Osteoblast (primary cell): ENCODE measurements at regions not wholly inside any gene's neighbourhood (a gene's known extent, or its start where the extent isn't known, plus 50 kb on each side); places are given as distances from the start of the nearest gene placed in this dataset.

Source experiments
- DNase-seq: peaks from one replicate; pipeline ENCODE4 v3.0.0; 2011; ENCODE audit warnings: low spot score, mixed read lengths; ENCODE audit not compliant: insufficient read length; ENCODE audit errors: missing footprints
- H2AFZ ChIP-seq: 2 replicates; pipeline ENCODE4 v1.6.0; 2011; ENCODE audit warnings: mild to moderate bottlenecking, low read length
- H3K27ac ChIP-seq: 2 replicates; pipeline ENCODE4 v1.5.1; 2011; ENCODE audit warnings: mild to moderate bottlenecking, low read depth, low read length, moderate library complexity
- H3K27me3 ChIP-seq: 2 replicates; pipeline ENCODE4 v1.6.0; 2012; ENCODE audit warnings: mild to moderate bottlenecking, control low read depth, inconsistent platforms, low read length, moderate library complexity; ENCODE audit not compliant: insufficient read depth
- H3K36me3 ChIP-seq: 2 replicates; pipeline ENCODE4 v1.5.1; 2011; ENCODE audit warnings: mild to moderate bottlenecking, low read length, control low read depth, moderate library complexity; ENCODE audit not compliant: insufficient read depth
- H3K4me1 ChIP-seq: 2 replicates; pipeline ENCODE4 v1.5.1; 2011; ENCODE audit warnings: mild to moderate bottlenecking, low read length, control low read depth, moderate library complexity; ENCODE audit not compliant: insufficient read depth
- H3K4me2 ChIP-seq: 2 replicates; pipeline ENCODE4 v1.6.0; 2011; ENCODE audit warnings: mild to moderate bottlenecking, low read length; ENCODE audit not compliant: insufficient read depth
- H3K4me3 ChIP-seq: fragments of 200-600 bp; sonication (generic); 3 replicates; pipeline ENCODE4 v1.5.1; 2012; ENCODE audit warnings: mild to moderate bottlenecking, low read length, inconsistent platforms; ENCODE audit not compliant: insufficient read depth
- H3K79me2 ChIP-seq: 2 replicates; pipeline ENCODE4 v1.6.0; 2012; ENCODE audit warnings: mild to moderate bottlenecking, low read length, control low read depth, inconsistent platforms; ENCODE audit not compliant: insufficient read depth
- H3K9me3 ChIP-seq: 2 replicates; pipeline ENCODE4 v1.5.1; 2011; ENCODE audit warnings: low read depth, low read length, control low read depth
- H4K20me1 ChIP-seq: 2 replicates; pipeline ENCODE4 v1.6.0; 2012; ENCODE audit warnings: mild to moderate bottlenecking, low read length, control low read depth; ENCODE audit not compliant: insufficient read depth
- CTCF ChIP-seq: IDR thresholded peaks from 2 replicates; pipeline ENCODE4 v1.5.1; 2011; ENCODE audit warnings: mild to moderate bottlenecking, low read depth, low read length, moderate library complexity; ENCODE audit errors: extremely low read depth

GRCh38 chr6:114718186-114718585 lies 375.4 kb upstream of the HS3ST5 start:
- Histone ChIP-seq H3K36me3 (no peaks in the 10 kb centered on the region), H3K27ac (no peak overlapping the region), H3K4me1 (no peaks in the 10 kb centered on the region), H2AFZ (no peak overlapping the region), H3K27me3 (no peaks in the 10 kb centered on the region), H3K9me3 (no peaks in the 10 kb centered on the region), H3K4me2 (no peak overlapping the region), H3K79me2 (no peaks in the 10 kb centered on the region), H3K4me3 (no peak overlapping the region), H4K20me1 (no peaks in the 10 kb centered on the region)
- no peak for DNase-seq
- TF ChIP-seq CTCF = no peak

- DNase-seq = no peak
- H3K36me3 ChIP-seq = no peaks in the 10 kb centered on the region
- no peaks in the 10 kb centered on the region for H3K27me3 ChIP-seq
Observed at GRCh38 chr6:114714836-114715507, 372.1 kb upstream of the HS3ST5 start.

GRCh38 chr6:114713690-114714089 lies 370.9 kb upstream of the HS3ST5 start:
- no peaks in the 10 kb centered on the region for H3K27me3 ChIP-seq
- no peak overlapping the region for H2AFZ ChIP-seq
- no peaks in the 10 kb centered on the region for H3K9me3 ChIP-seq
- H3K27ac ChIP-seq = no peak overlapping the region
- H3K4me2 ChIP-seq = no peak overlapping the region
- no peaks in the 10 kb centered on the region for H3K36me3 ChIP-seq
- H3K79me2 ChIP-seq = no peaks in the 10 kb centered on the region
- H4K20me1 ChIP-seq = no peaks in the 10 kb centered on the region
- TF ChIP-seq CTCF = no peak
- H3K4me1 ChIP-seq = no peaks in the 10 kb centered on the region
- no peak for DNase-seq
- no peak overlapping the region for H3K4me3 ChIP-seq

More at GRCh38 chr6:114714836-114715507, 372.1 kb upstream of the HS3ST5 start:
- no peak for TF ChIP-seq CTCF
- Histone ChIP-seq H3K9me3 (no peaks in the 10 kb centered on the region), H3K79me2 (no peaks in the 10 kb centered on the region), H4K20me1 (no peaks in the 10 kb centered on the region), H2AFZ (no peak overlapping the region), H3K4me1 (no peaks in the 10 kb centered on the region), H3K4me2 (no peak overlapping the region), H3K4me3 (no peak overlapping the region), H3K27ac (no peak overlapping the region)

DNA sequence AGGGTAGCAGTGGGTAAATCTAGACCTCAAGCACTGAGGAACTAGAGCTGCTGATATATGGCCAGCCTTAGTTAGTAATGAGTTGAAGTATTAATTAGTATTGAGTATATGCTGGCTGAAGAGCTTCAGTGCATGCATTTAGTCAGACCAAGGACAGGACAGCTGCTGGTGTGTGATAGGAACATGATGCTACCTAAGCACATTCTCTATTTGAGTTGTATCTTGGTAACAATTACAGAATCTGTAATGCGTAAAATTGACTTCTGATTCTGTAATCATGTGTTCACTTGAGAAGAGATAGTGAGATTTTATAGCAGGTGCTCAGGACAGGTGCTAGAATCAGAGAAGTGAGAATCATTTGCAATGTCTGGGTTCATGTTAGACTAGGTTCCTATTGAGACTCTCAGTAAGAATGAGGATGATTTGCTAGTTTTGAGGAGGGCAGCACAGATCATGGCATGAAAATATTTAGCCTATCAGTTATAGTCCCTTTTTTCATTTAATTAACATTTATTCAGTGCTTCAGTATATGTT lies 369.4 kb upstream of the HS3ST5 start:
- Histone ChIP-seq H3K4me1 (no peaks in the 10 kb centered on the region), H3K9me3 (no peaks in the 10 kb centered on the region), H3K27me3 (no peaks in the 10 kb centered on the region), H3K4me2 (no peak overlapping the region), H3K36me3 (no peaks in the 10 kb centered on the region), H3K4me3 (no peak overlapping the region), H2AFZ (no peak overlapping the region), H3K79me2 (no peaks in the 10 kb centered on the region), H4K20me1 (no peaks in the 10 kb centered on the region), H3K27ac (no peak overlapping the region)
- no peak for DNase-seq
- TF ChIP-seq CTCF = no peak
